Esophagus squamous epithelium (tissue), 4 donors: ENCODE measurements at regions not wholly inside any gene's neighbourhood (a gene's known extent, or its start where the extent isn't known, plus 50 kb on each side); places are given as distances from the start of the nearest gene placed in this dataset.

Experiments used
- CTCF ChIP-seq, 6 experiments: fragments of 450-650 bp in 4 of 6; fragments of 200-600 bp in 2 of 6; sonication (generic) in 2 of 6; IDR thresholded peaks; one replicate each; pipeline ENCODE4 v1.5.1; 2016 to 2019; ENCODE audit warnings: antibody characterized with exemption in 6 of 6, mild to moderate bottlenecking in 4 of 6, moderate library complexity in 4 of 6
- POLR2A ChIP-seq, 4 donors: fragments of 450-650 bp; IDR thresholded peaks; one replicate each; pipeline ENCODE4 v1.6.1; 2017; ENCODE audit warnings: antibody characterized with exemption in 4 of 4, mild to moderate bottlenecking in 4 of 4, moderate library complexity in 3 of 4

GRCh38 chr3:150255826-150256225 is 152.3 kb upstream of the TSC22D2 start:
- TF ChIP-seq CTCF (IDR thresholded peaks at IDR 0.05) (no peak), POLR2A (IDR thresholded peaks at IDR 0.05) (no peak)
